ENCODE measurements at regions not wholly inside any gene's neighbourhood (a gene's known extent, or its start where the extent isn't known, plus 50 kb on each side); places are given as distances from the start of the nearest gene placed in this dataset.

DNA sequence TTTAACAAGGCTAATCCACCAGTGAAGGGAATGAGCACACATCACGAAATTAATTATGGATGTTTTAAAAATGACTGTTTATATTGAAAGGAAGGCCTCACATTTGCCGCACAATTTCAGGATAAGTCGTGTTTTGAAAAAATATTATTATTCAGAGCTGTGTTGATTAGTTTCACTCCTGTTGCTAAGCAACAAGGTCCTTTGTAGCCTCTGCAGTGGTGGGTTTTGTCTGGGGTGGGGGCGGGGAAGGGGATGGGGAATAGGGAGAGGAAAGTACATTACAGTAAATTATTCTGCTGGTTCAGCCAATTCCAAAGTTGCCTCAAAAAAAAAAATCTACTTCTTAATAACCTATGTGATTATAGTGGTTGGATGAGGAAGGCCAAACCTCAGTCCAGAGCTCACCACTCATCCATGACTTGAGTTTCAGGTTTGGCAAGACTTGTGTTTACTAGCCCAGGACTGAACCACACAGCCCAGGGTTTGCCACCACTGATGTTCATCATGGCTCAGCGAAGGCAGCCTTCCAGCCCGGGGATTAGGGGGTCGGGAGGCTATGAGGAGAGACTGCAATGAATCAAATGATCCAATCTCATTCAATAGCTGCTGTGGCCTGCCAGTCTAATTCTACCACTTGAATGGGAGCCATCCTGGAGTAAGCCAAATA lies 162.5 kb upstream of the ATP6AP2 start:
- DNase-seq (peak in 1 of 4 donors; percentile 6), ATAC-seq (peak; percentile 44)
- Histone ChIP-seq H3K27me3 (no peaks in the 10 kb centered on the region), H3K9me3 (no peaks in the 10 kb centered on the region), H3K4me1 (no peaks in the 10 kb centered on the region), H3K4me3 (no peak overlapping the region), H3K36me3 (no peaks in the 10 kb centered on the region), H3K27ac (no peak overlapping the region)
- TF ChIP-seq, protein P1, sequence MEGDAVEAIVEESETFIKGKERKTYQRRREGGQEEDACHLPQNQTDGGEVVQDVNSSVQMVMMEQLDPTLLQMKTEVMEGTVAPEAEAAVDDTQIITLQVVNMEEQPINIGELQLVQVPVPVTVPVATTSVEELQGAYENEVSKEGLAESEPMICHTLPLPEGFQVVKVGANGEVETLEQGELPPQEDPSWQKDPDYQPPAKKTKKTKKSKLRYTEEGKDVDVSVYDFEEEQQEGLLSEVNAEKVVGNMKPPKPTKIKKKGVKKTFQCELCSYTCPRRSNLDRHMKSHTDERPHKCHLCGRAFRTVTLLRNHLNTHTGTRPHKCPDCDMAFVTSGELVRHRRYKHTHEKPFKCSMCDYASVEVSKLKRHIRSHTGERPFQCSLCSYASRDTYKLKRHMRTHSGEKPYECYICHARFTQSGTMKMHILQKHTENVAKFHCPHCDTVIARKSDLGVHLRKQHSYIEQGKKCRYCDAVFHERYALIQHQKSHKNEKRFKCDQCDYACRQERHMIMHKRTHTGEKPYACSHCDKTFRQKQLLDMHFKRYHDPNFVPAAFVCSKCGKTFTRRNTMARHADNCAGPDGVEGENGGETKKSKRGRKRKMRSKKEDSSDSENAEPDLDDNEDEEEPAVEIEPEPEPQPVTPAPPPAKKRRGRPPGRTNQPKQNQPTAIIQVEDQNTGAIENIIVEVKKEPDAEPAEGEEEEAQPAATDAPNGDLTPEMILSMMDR (IDR thresholded peaks at IDR 0.05), result no peak
- intact Hi-C loops (cut with DNase I), result no loop called here

GRCh38 chrX:40415675-40416074 lies 165.1 kb upstream of the ATP6AP2 start:
- no peaks in the 10 kb centered on the region for H3K27me3 ChIP-seq
- TF ChIP-seq, protein P1 (IDR thresholded peaks at IDR 0.05), result no peak
- DNase-seq (no peak), ATAC-seq (no peak)
- H3K9me3 ChIP-seq, result no peaks in the 10 kb centered on the region
- no peak overlapping the region for H3K27ac ChIP-seq
- no peaks in the 10 kb centered on the region for H3K4me1 ChIP-seq
- no peaks in the 10 kb centered on the region for H3K36me3 ChIP-seq
- H3K4me3 ChIP-seq, result no peak overlapping the region
- intact Hi-C loops (cut with DNase I), result no loop called here

- H3K9me3 ChIP-seq, result no peaks in the 10 kb centered on the region
- no peaks in the 10 kb centered on the region for H3K4me1 ChIP-seq
- intact Hi-C loops (cut with DNase I), result no loop called here
- H3K4me3 ChIP-seq, result no peak overlapping the region
- no peak overlapping the region for H3K27ac ChIP-seq
- TF ChIP-seq, protein P1 (IDR thresholded peaks at IDR 0.05), result no peak
- ATAC-seq (no peak), DNase-seq (no peak)
- no peaks in the 10 kb centered on the region for H3K27me3 ChIP-seq
- H3K36me3 ChIP-seq, result no peaks in the 10 kb centered on the region
These were observed 166.4 kb upstream of the ATP6AP2 start for GRCh38 chrX:40414335-40414734.

DNA sequence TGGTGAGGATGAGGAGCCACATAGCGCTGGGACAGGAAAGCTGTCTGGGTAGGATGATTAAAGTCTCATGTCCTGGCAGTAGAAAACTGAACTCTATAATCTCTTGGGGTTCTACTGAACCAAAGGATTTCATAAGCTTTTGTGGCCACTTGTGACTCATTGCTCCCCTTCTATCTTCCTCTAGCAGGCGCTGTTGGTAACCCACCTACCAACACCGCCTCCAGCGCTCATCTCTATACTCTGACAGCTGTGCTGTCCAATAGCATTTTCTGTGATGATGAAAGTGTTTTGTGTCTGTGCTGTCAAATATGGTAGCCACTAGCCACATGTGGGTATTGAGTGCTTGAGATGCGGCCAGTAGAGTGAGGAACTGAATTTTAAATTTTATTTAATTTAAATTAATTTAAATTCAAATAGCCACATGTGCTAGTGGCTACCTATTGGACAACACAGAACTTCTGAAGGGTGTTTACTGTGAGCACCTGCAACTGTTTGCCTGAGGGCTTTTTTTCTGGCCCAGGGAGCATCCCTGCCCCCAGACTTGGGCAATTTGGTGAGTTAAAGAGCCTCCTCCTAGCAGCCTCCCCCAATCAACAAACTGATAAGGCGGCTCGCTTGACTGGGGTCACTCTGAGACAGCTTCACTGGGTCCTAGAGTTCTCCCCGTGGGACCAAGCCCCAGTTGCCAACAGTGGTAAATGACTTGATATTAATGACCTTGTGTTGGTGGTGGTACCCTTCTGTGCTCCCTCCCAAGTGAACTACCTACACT lies 169.2 kb upstream of the ATP6AP2 start:
- TF ChIP-seq, protein P1 (IDR thresholded peaks at IDR 0.05), result no peak
- H3K4me1 ChIP-seq, result no peaks in the 10 kb centered on the region
- no peak for DNase-seq
- no peak overlapping the region for H3K27ac ChIP-seq
- H3K9me3 ChIP-seq, result no peaks in the 10 kb centered on the region
- H3K4me3 ChIP-seq, result no peak overlapping the region
- intact Hi-C loops (cut with DNase I), result no loop called here
- H3K36me3 ChIP-seq, result no peaks in the 10 kb centered on the region
- ATAC-seq, result no peak
- no peaks in the 10 kb centered on the region for H3K27me3 ChIP-seq

DNA sequence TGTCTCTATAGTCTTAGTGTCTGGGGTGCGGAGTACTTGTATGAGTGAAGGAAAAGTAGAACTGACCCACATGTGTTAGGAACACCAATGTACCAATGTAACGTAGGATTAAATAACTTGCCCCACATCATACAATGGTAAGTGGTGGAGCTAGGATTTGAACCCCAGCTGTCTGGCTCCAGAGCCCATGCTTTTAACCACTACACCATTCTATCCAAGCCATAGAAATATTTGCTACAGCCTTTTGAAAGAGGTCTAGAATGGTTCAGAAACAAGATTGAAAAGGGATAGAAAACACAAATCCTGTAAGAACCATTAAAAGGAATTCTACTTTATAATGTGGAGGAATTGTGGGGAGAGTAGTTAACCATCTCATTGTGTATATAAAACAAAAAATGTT lies 169.9 kb upstream of the ATP6AP2 start:
- Histone ChIP-seq H3K27ac (no peak overlapping the region), H3K4me1 (no peaks in the 10 kb centered on the region), H3K36me3 (no peaks in the 10 kb centered on the region), H3K4me3 (no peak overlapping the region), H3K9me3 (no peaks in the 10 kb centered on the region), H3K27me3 (no peaks in the 10 kb centered on the region)
- TF ChIP-seq, protein P1 (IDR thresholded peaks at IDR 0.05), result no peak
- no peak for ATAC-seq
- intact Hi-C loops (cut with DNase I), result no loop called here
- DNase-seq, result no peak

Measured in left lung (tissue), 4 donors.